C4-2B (cell line): ENCODE measurements at regions not wholly inside any gene's neighbourhood (a gene's known extent, or its start where the extent isn't known, plus 50 kb on each side); places are given as distances from the start of the nearest gene placed in this dataset.
"Not testable (repeated sequence)": the region's sequence is repeated elsewhere in the genome, so short reads cannot be mapped to it uniquely, and the experiment has no call there.

Experiments
- CTCF ChIP-seq: fragments of 450-650 bp; conservative IDR thresholded peaks from 2 replicates; pipeline ENCODE4 v1.5.1; 2017; ENCODE audit warnings: mild to moderate bottlenecking
- ZFX ChIP-seq: fragments of 450-650 bp; IDR thresholded peaks from 2 replicates; pipeline ENCODE4 v1.6.1; 2017

GRCh38 chr15:39420853-39421192 is 160.1 kb upstream of the THBS1 start:
- TF ChIP-seq CTCF, ZFX: not testable (repeated sequence)
